ENCODE measurements at regions not wholly inside any gene's neighbourhood (a gene's known extent, or its start where the extent isn't known, plus 50 kb on each side); places are given as distances from the start of the nearest gene placed in this dataset.

- TF ChIP-seq CTCF (IDR thresholded peaks at IDR 0.05 in 4 of 5, conservative IDR thresholded peaks at IDR 0.05 in 1 of 5) (no peak), POLR2A (IDR thresholded peaks at IDR 0.05) (no peak)
Observed at GRCh38 chr18:59060551-59060950, 79.1 kb upstream of the SEC11C start.
